CD14-positive monocyte (primary cell): ENCODE measurements at regions not wholly inside any gene's neighbourhood (a gene's known extent, or its start where the extent isn't known, plus 50 kb on each side); places are given as distances from the start of the nearest gene placed in this dataset.

Experiments
- DNase-seq, 3 donors: peaks; one replicate each; pipeline ENCODE4 v3.0.0-alpha.2; 2011 to 2022
- H2AFZ ChIP-seq: 2 replicates; pipeline ENCODE4 v1.6.0; 2012; ENCODE audit warnings: mild to moderate bottlenecking, low read depth, low read length, inconsistent platforms; ENCODE audit not compliant: insufficient read depth, poor library complexity, severe bottlenecking
- H3K27ac ChIP-seq, 2 donors: 1 replicate in 1 of 2; 2 replicates in 1 of 2; pipeline ENCODE4 v1.5.1; 2012 to 2013; ENCODE audit warnings: low read length in 2 of 2, control low read depth in 1 of 2, inconsistent platforms in 1 of 2, low read depth in 1 of 2, mild to moderate bottlenecking in 1 of 2
- H3K27me3 ChIP-seq, 2 donors: one replicate each; pipeline versions ENCODE4 v1.6.0 to v1.6.1; 2011 to 2013; ENCODE audit warnings: low read length in 2 of 2; ENCODE audit not compliant: control insufficient read depth in 2 of 2, insufficient read depth in 2 of 2
- H3K36me3 ChIP-seq, 2 donors: replicated peaks in 1 of 2; 1 replicate in 1 of 2; 2 replicates in 1 of 2; pipeline versions ENCODE4 v1.5.1 to v1.6.1; 2012 to 2013; ENCODE audit warnings: low read length in 2 of 2, control low read depth in 1 of 2, inconsistent platforms in 1 of 2, mild to moderate bottlenecking in 1 of 2; ENCODE audit not compliant: insufficient read depth in 2 of 2, control insufficient read depth in 1 of 2
- H3K4me1 ChIP-seq, 2 donors: 1 replicate in 1 of 2; 2 replicates in 1 of 2; pipeline versions ENCODE4 v1.5.1 to v1.6.1; 2012 to 2013; ENCODE audit warnings: low read length in 2 of 2, control low read depth in 1 of 2, inconsistent platforms in 1 of 2, mild to moderate bottlenecking in 1 of 2, moderate library complexity in 1 of 2; ENCODE audit not compliant: insufficient read depth in 2 of 2, control insufficient read depth in 1 of 2
- H3K4me2 ChIP-seq: replicated peaks from 2 replicates; pipeline ENCODE3; 2012; ENCODE audit warnings: low read length, moderate library complexity, mild to moderate bottlenecking; ENCODE audit not compliant: poor library complexity, severe bottlenecking; ENCODE audit errors: extremely low read depth
- H3K4me3 ChIP-seq, 3 experiments: fragments of 200-600 bp in 1 of 3; sonication (generic) in 1 of 3; replicated peaks in 1 of 3; 1 replicate in 2 of 3; 2 replicates in 1 of 3; pipeline ENCODE4 v1.5.1; 2011 to 2013; ENCODE audit warnings: low read length in 3 of 3, mild to moderate bottlenecking in 3 of 3, control low read depth in 2 of 3, low read depth in 2 of 3, inconsistent platforms in 1 of 3, moderate library complexity in 1 of 3
- H3K79me2 ChIP-seq: 2 replicates; pipeline ENCODE4 v1.6.0; 2012; ENCODE audit warnings: mild to moderate bottlenecking, control low read depth, inconsistent platforms, low read length, moderate library complexity; ENCODE audit not compliant: insufficient read depth
- H3K9ac ChIP-seq: 2 replicates; pipeline ENCODE4 v1.6.0; 2017; ENCODE audit warnings: low read length, mild to moderate bottlenecking; ENCODE audit not compliant: insufficient read depth, poor library complexity, severe bottlenecking
- H3K9me3 ChIP-seq, 2 donors: replicated peaks in 1 of 2; 1 replicate in 1 of 2; 2 replicates in 1 of 2; pipeline versions ENCODE4 v1.5.1 to v1.6.1; 2012 to 2013; ENCODE audit warnings: low read length in 2 of 2, control low read depth in 1 of 2; ENCODE audit not compliant: control insufficient read depth in 1 of 2, insufficient read depth in 1 of 2
- H4K20me1 ChIP-seq: 2 replicates; pipeline ENCODE4 v1.6.0; 2012; ENCODE audit warnings: mild to moderate bottlenecking, low read length, control low read depth, moderate library complexity; ENCODE audit not compliant: insufficient read depth
- H3K27ac Mint-ChIP-seq, 7 donors: one replicate each; pipeline ENCODE4 v1.8.0; 2020; ENCODE audit warnings: mild to moderate bottlenecking in 7 of 7, mixed read lengths in 7 of 7, moderate library complexity in 6 of 7, inconsistent platforms in 2 of 7
- H3K27me3 Mint-ChIP-seq, 3 donors: one replicate each; pipeline ENCODE4 v1.8.0; 2021 to 2022; ENCODE audit warnings: low read depth in 3 of 3, mild to moderate bottlenecking in 3 of 3, mixed read lengths in 3 of 3, moderate library complexity in 3 of 3, inconsistent platforms in 1 of 3
- H3K36me3 Mint-ChIP-seq, 2 donors: one replicate each; pipeline ENCODE4 v1.8.0; 2020; ENCODE audit warnings: mixed read lengths in 2 of 2, inconsistent platforms in 1 of 2, mild to moderate bottlenecking in 1 of 2
- H3K4me1 Mint-ChIP-seq: one replicate; pipeline ENCODE4 v1.8.0; 2020; ENCODE audit warnings: mild to moderate bottlenecking, mixed read lengths
- H3K4me3 Mint-ChIP-seq, 2 donors: one replicate each; pipeline ENCODE4 v1.8.0; 2020; ENCODE audit warnings: mild to moderate bottlenecking in 2 of 2, mixed read lengths in 2 of 2, moderate library complexity in 1 of 2
- H3K9me3 Mint-ChIP-seq, 7 donors: one replicate each; pipeline ENCODE4 v1.8.0; 2020 to 2022; ENCODE audit warnings: mixed read lengths in 7 of 7, mild to moderate bottlenecking in 6 of 7, moderate library complexity in 6 of 7, inconsistent platforms in 2 of 7
- CTCF ChIP-seq: fragments of 200-600 bp; IDR thresholded peaks from one replicate; pipeline ENCODE4 v1.8.0; 2022; ENCODE audit warnings: antibody characterized with exemption, mild to moderate bottlenecking
- WGBS: methylation state at CpG from one replicate; pipeline ENCODE4 v1.1.5; 2013; ENCODE audit warnings: missing lambda C conversion rate; ENCODE audit not compliant: insufficient coverage; 5-methylcytosine and 5-hydroxymethylcytosine counted together
- intact Hi-C, 2 donors: fragments of 100-400 bp; cut with micrococcal nuclease; formaldehyde crosslinking; loops; one replicate each; pipeline versions ENCODE4 v1.15.0 to v1.15.1; 2023

GRCh38 chr18:40407909-40408308, 1547.1 kb upstream of the PIK3C3 start:
- H3K79me2 ChIP-seq = no peaks in the 10 kb centered on the region
- 49% methylated on average over 2 of the region's 3 CpGs for WGBS
- no peaks in the 10 kb centered on the region for H4K20me1 ChIP-seq
- H3K36me3 ChIP-seq = no peaks in the 10 kb centered on the region
- no peaks in the 10 kb centered on the region for H3K9me3 ChIP-seq
- H3K4me2 ChIP-seq = no peak overlapping the region
- H2AFZ ChIP-seq = no peak overlapping the region
- no peak for DNase-seq
- H3K4me1 Mint-ChIP-seq = no peaks in the 10 kb centered on the region
- peaks cover 0 to 2% (median 0%) of the 10 kb centered on the region in 7 donors for H3K9me3 Mint-ChIP-seq
- H3K27ac ChIP-seq = no peak overlapping the region
- TF ChIP-seq CTCF = no peak
- no peaks in the 10 kb centered on the region for H3K4me1 ChIP-seq
- H3K4me3 Mint-ChIP-seq = no peak overlapping the region
- no peak overlapping the region for H3K27ac Mint-ChIP-seq
- no peak overlapping the region for H3K9ac ChIP-seq
- H3K27me3 ChIP-seq = no peaks in the 10 kb centered on the region
- H3K4me3 ChIP-seq = no peak overlapping the region
- H3K27me3 Mint-ChIP-seq = peaks cover 0 to 3% (median 1%) of the 10 kb centered on the region in 3 donors
- intact Hi-C loops = no loop called here
- H3K36me3 Mint-ChIP-seq = no peaks in the 10 kb centered on the region

- no peak overlapping the region for H3K4me2 ChIP-seq
- no peaks in the 10 kb centered on the region for H3K9me3 ChIP-seq
- no peak overlapping the region for H3K27ac ChIP-seq
- TF ChIP-seq CTCF = no peak
- Mint-ChIP-seq H3K4me1 (no peaks in the 10 kb centered on the region), H3K27ac (peak overlapping the region in 1 of 7 donors; percentile 53), H3K4me3 (no peak overlapping the region), H3K36me3 (no peaks in the 10 kb centered on the region), H3K27me3 (peaks cover 0 to 3% (median 3%) of the 10 kb centered on the region in 3 donors), H3K9me3 (peaks cover 0 to 2% (median 0%) of the 10 kb centered on the region in 7 donors)
- no peaks in the 10 kb centered on the region for H3K79me2 ChIP-seq
- no peaks in the 10 kb centered on the region for H4K20me1 ChIP-seq
- H3K4me1 ChIP-seq = no peaks in the 10 kb centered on the region
- no CpG with 5 or more reads among the region's 1 CpG for WGBS
- no peak for DNase-seq
- H3K4me3 ChIP-seq = no peak overlapping the region
- no peaks in the 10 kb centered on the region for H3K36me3 ChIP-seq
- intact Hi-C loops = no loop called here
- no peak overlapping the region for H3K9ac ChIP-seq
- H2AFZ ChIP-seq = no peak overlapping the region
- H3K27me3 ChIP-seq = no peaks in the 10 kb centered on the region
Observed at GRCh38 chr18:40404284-40404683, 1550.8 kb upstream of the PIK3C3 start.
